PFSK-1 (cell line): ENCODE measurements at regions not wholly inside any gene's neighbourhood (a gene's known extent, or its start where the extent isn't known, plus 50 kb on each side); places are given as distances from the start of the nearest gene placed in this dataset.

Source experiments
- FOXP2 ChIP-seq: optimal IDR thresholded peaks from 2 replicates; pipeline ENCODE3; 2011; ENCODE audit warnings: borderline replicate concordance, control low read depth, inconsistent platforms; ENCODE audit not compliant: insufficient read depth; ENCODE audit errors: extremely low read length, extremely low read depth
- POLR2AphosphoS5 ChIP-seq: IDR thresholded peaks from 2 replicates; pipeline ENCODE4 v1.6.1; 2012; ENCODE audit warnings: low read depth, mild to moderate bottlenecking, control low read depth, low read length, moderate library complexity
- REST ChIP-seq, 2 experiments: IDR thresholded peaks; 2 replicates each; pipeline versions ENCODE4 v1.6.1 to v1.8.0; 2011 to 2012; ENCODE audit warnings: low read depth in 2 of 2, low read length in 2 of 2, control low read depth in 1 of 2, inconsistent platforms in 1 of 2, mild to moderate bottlenecking in 1 of 2, moderate library complexity in 1 of 2; ENCODE audit not compliant: insufficient read depth in 1 of 2
- SIN3A ChIP-seq: IDR thresholded peaks from 2 replicates; pipeline ENCODE4 v1.6.1; 2012; ENCODE audit warnings: mild to moderate bottlenecking, low read length, moderate library complexity, borderline replicate concordance; ENCODE audit not compliant: insufficient read depth
- TAF1 ChIP-seq: IDR thresholded peaks from 2 replicates; pipeline ENCODE4 v1.6.1; 2012; ENCODE audit warnings: low read length, control low read depth, borderline replicate concordance; ENCODE audit not compliant: insufficient read depth

DNA sequence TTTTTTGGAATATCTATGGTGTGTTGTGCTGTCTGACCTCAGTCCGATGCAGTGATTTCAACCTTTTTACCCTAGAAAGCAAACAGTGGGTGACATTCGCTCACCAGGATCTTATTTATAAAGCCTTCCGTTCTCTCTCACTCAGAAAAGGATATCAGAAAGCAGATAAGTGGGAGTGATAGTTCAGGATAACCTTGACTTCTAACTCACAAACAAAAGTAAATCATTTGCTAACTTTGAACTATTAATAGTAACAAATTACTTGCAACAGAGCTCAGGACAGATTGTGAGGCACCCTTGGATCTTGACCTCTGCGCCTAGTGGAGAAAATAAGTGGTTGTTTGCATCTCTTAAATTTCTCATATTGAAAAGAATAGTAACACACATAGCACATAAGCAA lies 637.1 kb upstream of the CITED2 start:
- TF ChIP-seq POLR2AphosphoS5 (no peak), FOXP2 (no peak), REST (IDR thresholded peaks at IDR 0.05; ENCODE audit: insufficient read depth in 1 of 2, low read depth in 2 of 2, low read length in 2 of 2) (no peak), TAF1 (no peak), SIN3A (no peak)

GRCh38 chr6:140009286-140009685 lies 634.8 kb upstream of the CITED2 start:
- TF ChIP-seq FOXP2 = no peak
- no peak for TF ChIP-seq SIN3A
- no peak for TF ChIP-seq TAF1
- TF ChIP-seq POLR2AphosphoS5 = no peak

- TF ChIP-seq SIN3A = no peak
- no peak for TF ChIP-seq REST (IDR thresholded peaks at IDR 0.05; ENCODE audit: insufficient read depth in 1 of 2, low read depth in 2 of 2, low read length in 2 of 2)
- TF ChIP-seq TAF1 = no peak
- TF ChIP-seq FOXP2 = no peak
- no peak for TF ChIP-seq POLR2AphosphoS5
Observed at GRCh38 chr6:140007525-140007924, 633.1 kb upstream of the CITED2 start.

DNA sequence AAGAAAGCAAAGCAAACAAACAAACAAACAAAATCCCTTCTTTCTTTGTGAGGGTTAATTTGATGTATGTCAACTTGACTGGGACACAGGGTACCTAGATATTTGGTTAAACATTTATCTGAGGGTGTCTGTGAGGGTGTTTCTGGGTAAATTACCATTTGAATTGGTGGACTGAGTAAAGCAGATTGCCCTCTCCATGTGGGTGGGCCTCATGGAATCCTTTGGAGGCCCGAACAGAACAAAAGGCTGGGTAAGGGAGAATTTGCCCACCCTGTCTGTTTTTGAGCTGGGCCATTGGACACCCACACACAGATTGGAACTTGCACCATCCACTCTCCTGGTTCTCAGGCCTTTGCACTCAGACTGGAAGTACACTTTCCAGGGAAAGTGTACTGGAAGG lies 628.8 kb upstream of the CITED2 start:
- TF ChIP-seq POLR2AphosphoS5 (no peak), SIN3A (no peak), FOXP2 (no peak), TAF1 (no peak), REST (IDR thresholded peaks at IDR 0.05; ENCODE audit: insufficient read depth in 1 of 2, low read depth in 2 of 2, low read length in 2 of 2) (no peak)

GRCh38 chr6:140002396-140003022 lies 628.1 kb upstream of the CITED2 start:
- TF ChIP-seq FOXP2 (no peak), TAF1 (no peak), REST (IDR thresholded peaks at IDR 0.05; ENCODE audit: insufficient read depth in 1 of 2, low read depth in 2 of 2, low read length in 2 of 2) (no peak), SIN3A (no peak), POLR2AphosphoS5 (no peak; the same call in 1 of the 2 replicates)
